Body of pancreas (tissue), 4 donors: ENCODE measurements at regions not wholly inside any gene's neighbourhood (a gene's known extent, or its start where the extent isn't known, plus 50 kb on each side); places are given as distances from the start of the nearest gene placed in this dataset.

Experiments used
- POLR2A ChIP-seq, 3 donors: fragments of 450-650 bp; IDR thresholded peaks; one replicate each; pipeline ENCODE4 v1.6.1; 2016; ENCODE audit warnings: antibody characterized with exemption in 3 of 3, mild to moderate bottlenecking in 2 of 3
- TF ChIP-seq, protein P1 (sequence below), 7 experiments: fragments of 450-650 bp in 4 of 7; fragments of 200-600 bp in 3 of 7; sonication (generic) in 3 of 7; IDR thresholded peaks; one replicate each; pipeline ENCODE4 v1.5.1; 2016 to 2019; ENCODE audit warnings: antibody characterized with exemption in 7 of 7

DNA sequence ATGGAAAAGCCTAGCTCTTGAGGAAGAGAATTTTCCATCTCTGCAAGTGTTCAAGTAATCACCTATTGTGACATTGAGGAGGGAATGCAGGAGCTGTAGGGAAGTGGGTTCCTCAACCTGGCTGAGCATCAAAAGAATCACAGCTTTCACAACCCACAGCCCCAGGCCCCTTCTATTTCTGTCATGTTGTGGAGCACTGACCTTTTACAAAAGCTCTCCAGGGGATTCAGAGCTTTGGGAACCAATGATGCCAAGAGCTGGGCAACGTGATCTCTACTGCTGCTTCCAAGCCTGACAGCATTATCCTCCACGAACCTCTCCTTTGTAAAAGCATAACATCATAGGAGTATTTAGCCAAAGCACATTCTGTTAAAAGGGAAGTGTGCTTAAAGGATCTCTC is 231.1 kb downstream of the ADAMTS9 start:
- TF ChIP-seq, protein P1, sequence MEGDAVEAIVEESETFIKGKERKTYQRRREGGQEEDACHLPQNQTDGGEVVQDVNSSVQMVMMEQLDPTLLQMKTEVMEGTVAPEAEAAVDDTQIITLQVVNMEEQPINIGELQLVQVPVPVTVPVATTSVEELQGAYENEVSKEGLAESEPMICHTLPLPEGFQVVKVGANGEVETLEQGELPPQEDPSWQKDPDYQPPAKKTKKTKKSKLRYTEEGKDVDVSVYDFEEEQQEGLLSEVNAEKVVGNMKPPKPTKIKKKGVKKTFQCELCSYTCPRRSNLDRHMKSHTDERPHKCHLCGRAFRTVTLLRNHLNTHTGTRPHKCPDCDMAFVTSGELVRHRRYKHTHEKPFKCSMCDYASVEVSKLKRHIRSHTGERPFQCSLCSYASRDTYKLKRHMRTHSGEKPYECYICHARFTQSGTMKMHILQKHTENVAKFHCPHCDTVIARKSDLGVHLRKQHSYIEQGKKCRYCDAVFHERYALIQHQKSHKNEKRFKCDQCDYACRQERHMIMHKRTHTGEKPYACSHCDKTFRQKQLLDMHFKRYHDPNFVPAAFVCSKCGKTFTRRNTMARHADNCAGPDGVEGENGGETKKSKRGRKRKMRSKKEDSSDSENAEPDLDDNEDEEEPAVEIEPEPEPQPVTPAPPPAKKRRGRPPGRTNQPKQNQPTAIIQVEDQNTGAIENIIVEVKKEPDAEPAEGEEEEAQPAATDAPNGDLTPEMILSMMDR (IDR thresholded peaks at IDR 0.05) = no peak
- TF ChIP-seq POLR2A (IDR thresholded peaks at IDR 0.05) = no peak
